ENCODE measurements at regions not wholly inside any gene's neighbourhood (a gene's known extent, or its start where the extent isn't known, plus 50 kb on each side); places are given as distances from the start of the nearest gene placed in this dataset.

DNA sequence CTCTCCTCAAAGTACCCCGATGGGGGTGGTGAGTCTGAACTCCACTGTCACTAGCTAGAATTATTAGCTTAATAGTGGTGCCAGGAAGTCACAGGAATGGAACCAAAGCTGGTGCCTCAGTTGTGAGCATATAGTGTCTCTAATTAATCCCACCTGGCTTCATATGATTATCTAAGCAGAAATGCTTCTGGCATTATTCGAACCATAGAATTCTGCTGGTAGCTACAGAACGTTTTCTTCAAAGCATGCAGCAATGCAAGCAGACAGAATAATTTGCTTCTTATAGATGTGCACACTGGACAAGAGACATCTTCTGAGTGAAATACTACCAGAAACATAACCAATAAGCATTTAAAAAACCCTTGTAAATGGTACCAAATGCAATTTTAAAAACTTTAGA is 160.9 kb downstream of the IMPG2 start:
- intact Hi-C loops (cut with micrococcal nuclease), result no loop called here
- ChIA-PET POLR2A (no interaction called here), CTCF (interaction anchor here (0.7 kb wide), 1 partner anchor 26 kb away, joined by 3 read pairs; no protein-coding TSS in a partner anchor)
- TF ChIP-seq, protein P1, sequence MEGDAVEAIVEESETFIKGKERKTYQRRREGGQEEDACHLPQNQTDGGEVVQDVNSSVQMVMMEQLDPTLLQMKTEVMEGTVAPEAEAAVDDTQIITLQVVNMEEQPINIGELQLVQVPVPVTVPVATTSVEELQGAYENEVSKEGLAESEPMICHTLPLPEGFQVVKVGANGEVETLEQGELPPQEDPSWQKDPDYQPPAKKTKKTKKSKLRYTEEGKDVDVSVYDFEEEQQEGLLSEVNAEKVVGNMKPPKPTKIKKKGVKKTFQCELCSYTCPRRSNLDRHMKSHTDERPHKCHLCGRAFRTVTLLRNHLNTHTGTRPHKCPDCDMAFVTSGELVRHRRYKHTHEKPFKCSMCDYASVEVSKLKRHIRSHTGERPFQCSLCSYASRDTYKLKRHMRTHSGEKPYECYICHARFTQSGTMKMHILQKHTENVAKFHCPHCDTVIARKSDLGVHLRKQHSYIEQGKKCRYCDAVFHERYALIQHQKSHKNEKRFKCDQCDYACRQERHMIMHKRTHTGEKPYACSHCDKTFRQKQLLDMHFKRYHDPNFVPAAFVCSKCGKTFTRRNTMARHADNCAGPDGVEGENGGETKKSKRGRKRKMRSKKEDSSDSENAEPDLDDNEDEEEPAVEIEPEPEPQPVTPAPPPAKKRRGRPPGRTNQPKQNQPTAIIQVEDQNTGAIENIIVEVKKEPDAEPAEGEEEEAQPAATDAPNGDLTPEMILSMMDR (IDR thresholded peaks at IDR 0.05; ENCODE audit: unreplicated experiment), result no peak
- Mint-ChIP-seq H3K9me3 (ENCODE audit: unreplicated experiment) (no peaks in the 10 kb centered on the region), H3K4me1 (ENCODE audit: insufficient read depth, unreplicated experiment) (no peaks in the 10 kb centered on the region), H3K27ac (ENCODE audit: low read depth, unreplicated experiment) (no peak overlapping the region), H3K36me3 (ENCODE audit: insufficient read depth, unreplicated experiment) (no peaks in the 10 kb centered on the region), H3K4me3 (ENCODE audit: unreplicated experiment) (no peak overlapping the region), H3K27me3 (ENCODE audit: insufficient read depth, unreplicated experiment) (no peaks in the 10 kb centered on the region)
- no peak for DNase-seq (ENCODE audit: unreplicated experiment)
- no TSS peak for BruUV-seq (replicated peaks)

DNA sequence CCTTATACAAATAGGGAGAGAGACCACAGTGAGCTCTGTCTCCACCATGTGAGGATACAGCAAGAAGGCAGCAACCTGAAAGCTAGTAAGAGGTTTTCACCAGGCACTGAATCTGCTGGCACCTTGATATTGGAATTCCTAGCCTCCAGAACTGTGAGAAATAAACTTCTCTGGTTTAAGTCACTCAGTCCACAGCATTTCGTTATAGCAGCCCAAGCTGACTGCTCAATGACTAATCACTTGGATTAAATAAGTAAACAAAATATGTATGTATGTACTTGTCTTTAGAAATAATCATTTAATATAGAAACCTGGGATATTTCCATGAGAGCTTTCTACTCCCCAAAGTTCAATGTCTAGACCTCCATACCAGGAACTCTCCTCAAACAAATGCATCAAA is 162.0 kb downstream of the IMPG2 start:
- Mint-ChIP-seq H3K9me3 (ENCODE audit: unreplicated experiment) (peaks cover 3% of the 10 kb centered on the region), H3K4me1 (ENCODE audit: insufficient read depth, unreplicated experiment) (no peaks in the 10 kb centered on the region), H3K27me3 (ENCODE audit: insufficient read depth, unreplicated experiment) (no peaks in the 10 kb centered on the region), H3K4me3 (ENCODE audit: unreplicated experiment) (no peak overlapping the region), H3K36me3 (ENCODE audit: insufficient read depth, unreplicated experiment) (no peaks in the 10 kb centered on the region), H3K27ac (ENCODE audit: low read depth, unreplicated experiment) (no peak overlapping the region)
- CTCF ChIA-PET, result interaction anchor here (0.6 kb wide), 1 partner anchor 69 kb away, joined by 3 read pairs; no protein-coding TSS in a partner anchor
- intact Hi-C loops (cut with micrococcal nuclease), result no loop called here
- TF ChIP-seq, protein P1 (IDR thresholded peaks at IDR 0.05; ENCODE audit: unreplicated experiment), result no peak
- POLR2A ChIA-PET, result interaction anchor here (0.8 kb wide), 1 partner anchor 214 kb away, joined by 3 read pairs; no protein-coding TSS in a partner anchor
- BruUV-seq (replicated peaks), result no TSS peak
- peak; percentile 2 for DNase-seq (ENCODE audit: unreplicated experiment)

DNA sequence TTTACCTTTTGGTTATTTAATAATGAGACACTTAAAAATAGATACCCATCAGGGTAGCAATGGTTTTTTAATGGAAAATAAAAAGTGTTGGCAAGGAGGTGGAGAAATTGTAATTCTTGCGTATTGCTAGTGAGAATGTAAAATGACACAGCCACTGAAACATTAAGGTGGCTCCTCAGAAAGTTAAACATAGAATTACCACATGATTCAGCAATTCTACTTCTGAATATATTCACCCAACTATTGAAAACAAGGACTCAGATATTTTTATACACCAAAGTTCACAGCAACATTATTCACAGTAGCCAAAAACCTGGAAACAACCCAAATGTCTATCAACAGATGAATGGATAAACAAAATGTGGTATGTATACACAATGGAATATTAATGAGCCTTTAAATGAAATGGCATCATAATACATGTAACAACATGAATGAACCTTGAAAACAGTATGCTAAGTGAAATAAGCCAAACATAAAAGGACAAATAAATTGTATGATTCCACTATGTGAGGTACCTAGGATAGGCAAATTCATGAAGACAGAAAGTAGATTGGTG is 163.5 kb downstream of the IMPG2 start:
- H3K9me3 Mint-ChIP-seq (ENCODE audit: unreplicated experiment), result peaks cover 7% of the 10 kb centered on the region
- H3K27me3 Mint-ChIP-seq (ENCODE audit: insufficient read depth, unreplicated experiment), result no peaks in the 10 kb centered on the region
- no peaks in the 10 kb centered on the region for H3K36me3 Mint-ChIP-seq (ENCODE audit: insufficient read depth, unreplicated experiment)
- no peak overlapping the region for H3K27ac Mint-ChIP-seq (ENCODE audit: low read depth, unreplicated experiment)
- no peaks in the 10 kb centered on the region for H3K4me1 Mint-ChIP-seq (ENCODE audit: insufficient read depth, unreplicated experiment)
- no peak for DNase-seq (ENCODE audit: unreplicated experiment)
- BruUV-seq (replicated peaks), result no TSS peak
- intact Hi-C loops (cut with micrococcal nuclease), result no loop called here
- TF ChIP-seq, protein P1 (IDR thresholded peaks at IDR 0.05; ENCODE audit: unreplicated experiment), result no peak
- H3K4me3 Mint-ChIP-seq (ENCODE audit: unreplicated experiment), result no peak overlapping the region
- ChIA-PET POLR2A (no interaction called here), CTCF (no interaction called here)

DNA sequence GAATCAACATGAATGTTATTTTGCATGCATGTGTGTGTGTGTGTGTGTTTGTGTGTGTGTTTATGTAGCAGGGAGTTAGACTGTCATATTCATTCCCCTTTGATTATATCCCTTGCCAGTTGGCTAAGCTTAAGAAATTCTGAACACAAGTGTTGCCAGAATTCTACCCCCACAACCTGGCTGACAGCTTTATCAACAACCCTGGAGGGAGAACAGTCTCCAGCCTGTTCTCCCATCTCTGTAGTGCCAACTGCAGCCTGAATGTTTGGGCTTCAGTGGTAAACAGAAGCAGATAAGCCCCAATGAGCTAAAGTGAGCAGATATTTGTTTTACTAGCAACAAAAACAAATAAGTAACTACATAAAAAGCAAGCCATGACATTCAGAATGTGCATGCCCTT is 162.6 kb upstream of the ABI3BP start:
- H3K36me3 Mint-ChIP-seq (ENCODE audit: insufficient read depth, unreplicated experiment), result no peaks in the 10 kb centered on the region
- peaks cover 7% of the 10 kb centered on the region for H3K9me3 Mint-ChIP-seq (ENCODE audit: unreplicated experiment)
- H3K4me1 Mint-ChIP-seq (ENCODE audit: insufficient read depth, unreplicated experiment), result no peaks in the 10 kb centered on the region
- H3K27me3 Mint-ChIP-seq (ENCODE audit: insufficient read depth, unreplicated experiment), result no peaks in the 10 kb centered on the region
- POLR2A ChIA-PET, result interaction anchor here (0.5 to 1.0 kb wide), 2 partner anchors 9 to 96 kb away, joined by 3 read pairs; no protein-coding TSS in a partner anchor
- TF ChIP-seq, protein P1 (IDR thresholded peaks at IDR 0.05; ENCODE audit: unreplicated experiment), result no peak
- no peak overlapping the region for H3K4me3 Mint-ChIP-seq (ENCODE audit: unreplicated experiment)
- intact Hi-C loops (cut with micrococcal nuclease), result no loop called here
- no peak overlapping the region for H3K27ac Mint-ChIP-seq (ENCODE audit: low read depth, unreplicated experiment)
- CTCF ChIA-PET, result interaction anchor here (0.8 kb wide), 1 partner anchor 237 kb away, joined by 3 read pairs; no protein-coding TSS in a partner anchor
- BruUV-seq (replicated peaks), result no TSS peak
- DNase-seq (ENCODE audit: unreplicated experiment), result no peak

All from MCF 10A (cell line).